ENCODE measurements at regions not wholly inside any gene's neighbourhood (a gene's known extent, or its start where the extent isn't known, plus 50 kb on each side); places are given as distances from the start of the nearest gene placed in this dataset.

DNA sequence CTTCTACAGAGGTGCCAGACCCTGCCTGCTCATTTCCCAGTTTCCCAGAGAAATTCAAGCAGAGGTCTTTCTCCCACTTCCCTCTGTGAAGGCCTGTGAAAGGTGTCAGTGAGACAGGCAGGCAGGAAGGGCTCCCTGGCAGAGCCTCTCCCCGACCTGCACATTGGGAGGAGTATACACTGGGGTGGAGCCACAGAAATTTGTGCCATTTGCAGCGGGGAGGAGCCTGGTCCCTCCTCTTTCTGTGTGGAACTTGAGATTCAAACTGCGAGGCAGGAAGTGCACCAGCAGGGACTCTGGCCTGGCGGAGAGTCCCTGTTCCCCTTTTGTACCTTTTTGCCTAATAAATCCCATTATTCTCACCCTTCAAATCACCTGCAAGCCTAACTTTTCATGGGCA is 54.6 kb upstream of the OPN4 start:
- Mint-ChIP-seq H3K4me1 (no peaks in the 10 kb centered on the region), H3K36me3 (ENCODE audit: low read depth) (no peaks in the 10 kb centered on the region), H3K9me3 (no peaks in the 10 kb centered on the region), H3K27me3 (peaks cover 8% of the 10 kb centered on the region), H3K4me3 (no peak overlapping the region), H3K27ac (no peak overlapping the region)
- DNase-seq: peak; percentile 72
- intact Hi-C loops (cut with micrococcal nuclease): no loop called here

DNA sequence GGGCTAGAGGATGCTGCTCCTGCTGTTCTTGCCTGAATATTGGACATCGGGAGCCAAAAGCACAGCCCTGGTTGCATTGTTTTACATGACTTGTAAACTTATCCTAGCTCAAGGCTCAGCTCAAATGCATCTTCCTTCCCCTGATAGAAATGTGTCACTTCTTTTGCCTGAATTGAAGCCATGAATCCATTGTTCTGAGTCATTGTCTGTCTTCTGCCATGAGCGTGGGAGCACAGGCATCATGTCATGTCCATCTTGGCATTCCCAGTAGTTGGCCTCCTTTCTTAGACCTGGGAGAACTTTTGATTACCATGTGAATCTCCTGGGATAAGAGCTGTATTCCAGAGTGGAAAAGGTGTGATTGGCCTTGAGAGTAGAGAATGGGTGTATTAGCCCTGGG is 54.1 kb upstream of the OPN4 start:
- H3K27ac Mint-ChIP-seq: no peak overlapping the region
- no peaks in the 10 kb centered on the region for H3K4me1 Mint-ChIP-seq
- no peaks in the 10 kb centered on the region for H3K9me3 Mint-ChIP-seq
- intact Hi-C loops (cut with micrococcal nuclease): no loop called here
- H3K4me3 Mint-ChIP-seq: no peak overlapping the region
- H3K36me3 Mint-ChIP-seq (ENCODE audit: low read depth): no peaks in the 10 kb centered on the region
- peaks cover 8% of the 10 kb centered on the region for H3K27me3 Mint-ChIP-seq
- no peak for DNase-seq

- intact Hi-C loops (cut with micrococcal nuclease): no loop called here
- Mint-ChIP-seq H3K27me3 (peaks cover 8% of the 10 kb centered on the region), H3K9me3 (no peaks in the 10 kb centered on the region), H3K4me1 (no peaks in the 10 kb centered on the region), H3K27ac (no peak overlapping the region), H3K4me3 (no peak overlapping the region), H3K36me3 (ENCODE audit: low read depth) (no peaks in the 10 kb centered on the region)
- no peak for DNase-seq
Measured at GRCh38 chr10:86601956-86602602, 52.3 kb upstream of the OPN4 start.

- Mint-ChIP-seq H3K36me3 (ENCODE audit: low read depth) (no peaks in the 10 kb centered on the region), H3K27ac (no peak overlapping the region), H3K27me3 (peaks cover 13% of the 10 kb centered on the region), H3K9me3 (no peaks in the 10 kb centered on the region), H3K4me3 (no peak overlapping the region), H3K4me1 (no peaks in the 10 kb centered on the region)
- no peak for DNase-seq
- intact Hi-C loops (cut with micrococcal nuclease): no loop called here
Measured at GRCh38 chr10:86603256-86603655, 51.1 kb upstream of the OPN4 start.

Data from activated CD4-positive, alpha-beta T cell treated with anti-CD3 and anti-CD28 coated beads, Interleukin-2, amount 10 ng/mL, durations not matched to agents 24 days and 14 days (primary cell).